Glutamatergic neuron (in vitro differentiated cells): ENCODE measurements at regions not wholly inside any gene's neighbourhood (a gene's known extent, or its start where the extent isn't known, plus 50 kb on each side); places are given as distances from the start of the nearest gene placed in this dataset.

ENCODE experiments used
- DNase-seq: peaks from one replicate; pipeline ENCODE4 v3.0.0; 2022
- H3K27ac Mint-ChIP-seq: one replicate; pipeline ENCODE4 v1.8.0; 2020; ENCODE audit warnings: mild to moderate bottlenecking, mixed read lengths, inconsistent platforms; ENCODE audit not compliant: unreplicated experiment
- H3K27me3 Mint-ChIP-seq: one replicate; pipeline ENCODE4 v1.8.0; 2020; ENCODE audit warnings: mild to moderate bottlenecking, moderate library complexity, mixed read lengths, inconsistent platforms; ENCODE audit not compliant: unreplicated experiment
- H3K36me3 Mint-ChIP-seq: one replicate; pipeline ENCODE4 v1.8.0; 2020; ENCODE audit warnings: mild to moderate bottlenecking, mixed read lengths, inconsistent platforms; ENCODE audit not compliant: unreplicated experiment
- H3K4me1 Mint-ChIP-seq: one replicate; pipeline ENCODE4 v1.8.0; 2020; ENCODE audit warnings: mild to moderate bottlenecking, low read depth, mixed read lengths, inconsistent platforms; ENCODE audit not compliant: unreplicated experiment
- H3K4me3 Mint-ChIP-seq: one replicate; pipeline ENCODE4 v1.8.0; 2020; ENCODE audit warnings: mild to moderate bottlenecking, mixed read lengths, inconsistent platforms; ENCODE audit not compliant: unreplicated experiment
- H3K9me3 Mint-ChIP-seq: one replicate; pipeline ENCODE4 v1.8.0; 2020; ENCODE audit warnings: mild to moderate bottlenecking, moderate library complexity, mixed read lengths, inconsistent platforms; ENCODE audit not compliant: unreplicated experiment
- CTCF ChIP-seq: fragments of 200-600 bp; sonication (generic); IDR thresholded peaks from one replicate; pipeline ENCODE4 v1.5.0; 2021; ENCODE audit not compliant: partially characterized antibody, unreplicated experiment

- no peaks in the 10 kb centered on the region for H3K36me3 Mint-ChIP-seq
Observed at GRCh38 chr6:105881608-105882007, 204.5 kb upstream of the PRDM1 start.

DNA sequence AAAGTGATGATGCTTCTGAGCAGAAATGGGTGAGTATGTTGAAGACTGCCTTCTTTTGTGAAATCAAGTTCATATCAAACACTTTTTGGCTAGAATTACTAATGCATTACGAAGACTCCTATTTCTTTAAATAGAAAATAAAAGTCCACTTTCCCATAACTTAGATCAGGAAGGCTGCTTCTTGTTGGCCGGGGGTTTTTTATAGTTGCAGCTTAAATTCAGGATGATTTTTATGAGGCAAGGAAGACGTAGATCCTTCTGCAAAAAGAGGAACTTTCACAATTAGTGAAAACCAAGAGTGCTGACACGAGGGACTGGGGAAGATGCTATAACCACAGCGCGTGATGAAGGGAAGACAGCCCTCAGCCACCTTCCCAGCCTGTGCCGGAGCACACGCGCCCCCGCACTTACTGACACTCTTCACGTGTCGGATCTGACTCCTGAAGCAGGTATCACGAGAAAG is 206.1 kb upstream of the PRDM1 start:
- no peaks in the 10 kb centered on the region for H3K27me3 Mint-ChIP-seq
- TF ChIP-seq CTCF = no peak
- H3K4me3 Mint-ChIP-seq = no peak overlapping the region
- H3K36me3 Mint-ChIP-seq = no peaks in the 10 kb centered on the region
- DNase-seq = no peak
- no peak overlapping the region for H3K27ac Mint-ChIP-seq
- no peaks in the 10 kb centered on the region for H3K4me1 Mint-ChIP-seq
- H3K9me3 Mint-ChIP-seq = peaks cover 3% of the 10 kb centered on the region

More at GRCh38 chr6:105881608-105882007, 204.5 kb upstream of the PRDM1 start:
- Mint-ChIP-seq H3K27me3 (no peaks in the 10 kb centered on the region), H3K4me1 (peaks cover 2% of the 10 kb centered on the region), H3K4me3 (no peak overlapping the region), H3K9me3 (peaks cover 1% of the 10 kb centered on the region), H3K27ac (no peak overlapping the region)
- no peak for DNase-seq
- TF ChIP-seq CTCF = no peak

- no peak for DNase-seq
- Mint-ChIP-seq H3K4me3 (no peak overlapping the region), H3K36me3 (no peaks in the 10 kb centered on the region), H3K27me3 (no peaks in the 10 kb centered on the region), H3K4me1 (no peaks in the 10 kb centered on the region), H3K9me3 (peaks cover 3% of the 10 kb centered on the region), H3K27ac (no peak overlapping the region)
- no peak for TF ChIP-seq CTCF
Observed at GRCh38 chr6:105879146-105879545, 207.0 kb upstream of the PRDM1 start.

DNA sequence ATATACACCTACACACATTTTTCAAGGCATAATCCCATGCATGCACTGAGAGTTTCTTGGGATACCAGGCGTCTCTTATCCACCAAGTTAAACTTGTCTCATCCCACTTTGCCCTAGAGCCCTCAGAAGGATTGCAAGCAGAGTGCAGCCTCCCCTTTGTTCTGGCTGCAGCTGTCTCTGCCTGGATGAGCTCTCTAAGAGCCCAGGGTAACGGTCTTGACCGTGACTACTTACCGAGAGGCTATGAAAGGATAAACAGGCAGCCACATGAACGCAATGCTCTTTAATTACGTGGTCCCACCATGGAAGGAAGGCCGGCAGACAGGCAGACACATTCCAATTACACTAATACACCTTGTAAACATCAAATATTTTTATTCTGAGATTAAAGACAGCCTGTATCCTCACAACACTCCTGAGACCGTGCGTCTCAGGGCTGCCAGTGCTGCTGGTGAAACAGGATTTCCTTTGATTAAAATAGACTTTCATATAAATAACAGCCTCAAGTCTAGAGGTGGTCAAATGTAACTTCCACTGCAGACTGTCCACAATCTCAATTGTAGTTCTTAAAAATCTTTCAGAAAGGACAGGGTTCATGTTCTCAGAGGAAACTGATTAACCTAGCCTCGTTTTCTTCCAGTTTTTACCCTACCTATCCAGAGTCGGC is 210.0 kb upstream of the PRDM1 start:
- no peaks in the 10 kb centered on the region for H3K36me3 Mint-ChIP-seq
- TF ChIP-seq CTCF = no peak
- no peak for DNase-seq
- H3K9me3 Mint-ChIP-seq = peaks cover 3% of the 10 kb centered on the region
- H3K4me1 Mint-ChIP-seq = no peaks in the 10 kb centered on the region
- H3K27me3 Mint-ChIP-seq = no peaks in the 10 kb centered on the region
- no peak overlapping the region for H3K27ac Mint-ChIP-seq
- H3K4me3 Mint-ChIP-seq = no peak overlapping the region

- Mint-ChIP-seq H3K36me3 (no peaks in the 10 kb centered on the region), H3K27me3 (no peaks in the 10 kb centered on the region), H3K9me3 (peaks cover 3% of the 10 kb centered on the region), H3K27ac (no peak overlapping the region), H3K4me3 (no peak overlapping the region), H3K4me1 (no peaks in the 10 kb centered on the region)
- no peak for TF ChIP-seq CTCF
- DNase-seq = no peak
Observed at GRCh38 chr6:105874835-105875626, 211.1 kb upstream of the PRDM1 start.
